ENCODE measurements at regions not wholly inside any gene's neighbourhood (a gene's known extent, or its start where the extent isn't known, plus 50 kb on each side); places are given as distances from the start of the nearest gene placed in this dataset.

- TF ChIP-seq NFAT5 (CRISPR knock-in tag; IDR thresholded peaks at IDR 0.05) (no peak), SIX4 (CRISPR knock-in tag; IDR thresholded peaks at IDR 0.05) (peak; percentile 65), ZNF33B (CRISPR knock-in tag; IDR thresholded peaks at IDR 0.05) (no peak), XBP1 (CRISPR knock-in tag; IDR thresholded peaks at IDR 0.05) (no peak), ZNF567 (CRISPR knock-in tag; IDR thresholded peaks at IDR 0.05; ENCODE audit: borderline replicate concordance) (no peak), GATA4 (IDR thresholded peaks at IDR 0.05; ENCODE audit: borderline replicate concordance, low read depth) (peak; percentile 96), ZNF317 (CRISPR knock-in tag; IDR thresholded peaks at IDR 0.05) (0 out of 2 replicates have a peak, but pooled peaks have one; percentile 29), ZNF777 (CRISPR knock-in tag; IDR thresholded peaks at IDR 0.05) (no peak), ZNF749 (CRISPR knock-in tag; IDR thresholded peaks at IDR 0.05; ENCODE audit: borderline replicate concordance) (peak; percentile 67; the same call in 1 of the 2 replicates), FOXK2 (IDR thresholded peaks at IDR 0.05) (peak; percentile 91), MEIS1 (CRISPR knock-in tag; IDR thresholded peaks at IDR 0.05; ENCODE audit: borderline replicate concordance) (peak; percentile 72; the same call in 1 of the 2 replicates), FIP1L1 (IDR thresholded peaks at IDR 0.05; ENCODE audit: borderline replicate concordance, insufficient read depth, low read depth, low read length) (no peak), MED13 (CRISPR knock-in tag; IDR thresholded peaks at IDR 0.05) (no peak), ZNF530 (CRISPR knock-in tag; IDR thresholded peaks at IDR 0.05; ENCODE audit: low read depth) (no peak), ATM (IDR thresholded peaks at IDR 0.05; ENCODE audit: borderline replicate concordance) (no peak), ZNF234 (CRISPR knock-in tag; conservative IDR thresholded peaks at IDR 0.05) (no peak)
- TF ChIP-seq, protein P1, sequence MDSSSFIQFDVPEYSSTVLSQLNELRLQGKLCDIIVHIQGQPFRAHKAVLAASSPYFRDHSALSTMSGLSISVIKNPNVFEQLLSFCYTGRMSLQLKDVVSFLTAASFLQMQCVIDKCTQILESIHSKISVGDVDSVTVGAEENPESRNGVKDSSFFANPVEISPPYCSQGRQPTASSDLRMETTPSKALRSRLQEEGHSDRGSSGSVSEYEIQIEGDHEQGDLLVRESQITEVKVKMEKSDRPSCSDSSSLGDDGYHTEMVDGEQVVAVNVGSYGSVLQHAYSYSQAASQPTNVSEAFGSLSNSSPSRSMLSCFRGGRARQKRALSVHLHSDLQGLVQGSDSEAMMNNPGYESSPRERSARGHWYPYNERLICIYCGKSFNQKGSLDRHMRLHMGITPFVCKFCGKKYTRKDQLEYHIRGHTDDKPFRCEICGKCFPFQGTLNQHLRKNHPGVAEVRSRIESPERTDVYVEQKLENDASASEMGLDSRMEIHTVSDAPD (CRISPR knock-in tag; IDR thresholded peaks at IDR 0.05): peak; percentile 73; the same call in 1 of the 2 replicates
- TF ChIP-seq, protein P2, sequence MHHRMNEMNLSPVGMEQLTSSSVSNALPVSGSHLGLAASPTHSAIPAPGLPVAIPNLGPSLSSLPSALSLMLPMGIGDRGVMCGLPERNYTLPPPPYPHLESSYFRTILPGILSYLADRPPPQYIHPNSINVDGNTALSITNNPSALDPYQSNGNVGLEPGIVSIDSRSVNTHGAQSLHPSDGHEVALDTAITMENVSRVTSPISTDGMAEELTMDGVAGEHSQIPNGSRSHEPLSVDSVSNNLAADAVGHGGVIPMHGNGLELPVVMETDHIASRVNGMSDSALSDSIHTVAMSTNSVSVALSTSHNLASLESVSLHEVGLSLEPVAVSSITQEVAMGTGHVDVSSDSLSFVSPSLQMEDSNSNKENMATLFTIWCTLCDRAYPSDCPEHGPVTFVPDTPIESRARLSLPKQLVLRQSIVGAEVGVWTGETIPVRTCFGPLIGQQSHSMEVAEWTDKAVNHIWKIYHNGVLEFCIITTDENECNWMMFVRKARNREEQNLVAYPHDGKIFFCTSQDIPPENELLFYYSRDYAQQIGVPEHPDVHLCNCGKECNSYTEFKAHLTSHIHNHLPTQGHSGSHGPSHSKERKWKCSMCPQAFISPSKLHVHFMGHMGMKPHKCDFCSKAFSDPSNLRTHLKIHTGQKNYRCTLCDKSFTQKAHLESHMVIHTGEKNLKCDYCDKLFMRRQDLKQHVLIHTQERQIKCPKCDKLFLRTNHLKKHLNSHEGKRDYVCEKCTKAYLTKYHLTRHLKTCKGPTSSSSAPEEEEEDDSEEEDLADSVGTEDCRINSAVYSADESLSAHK (CRISPR knock-in tag; IDR thresholded peaks at IDR 0.05; ENCODE audit: borderline replicate concordance): no peak
- TF ChIP-seq, protein P3, sequence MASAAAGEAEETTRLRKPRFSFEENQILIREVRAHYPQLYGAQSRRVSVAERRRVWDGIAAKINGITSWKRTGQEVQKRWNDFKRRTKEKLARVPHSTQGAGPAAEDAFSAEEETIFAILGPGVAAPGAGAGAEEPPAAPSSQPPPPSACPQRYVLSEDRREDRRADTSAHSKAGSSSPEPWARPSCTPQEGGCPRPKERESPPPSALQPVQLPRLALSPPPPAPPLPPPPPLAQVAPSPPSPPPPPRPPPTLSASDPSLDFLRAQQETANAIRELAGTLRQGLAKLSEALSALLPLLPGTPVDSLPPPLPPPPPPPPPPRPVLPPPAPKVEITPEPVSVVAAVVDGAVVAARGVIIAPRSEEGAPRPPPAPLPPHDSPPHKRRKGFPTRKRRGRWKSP (CRISPR knock-in tag; IDR thresholded peaks at IDR 0.05): peak; percentile 75; the same call in 1 of the 2 replicates
These were observed 79.9 kb upstream of the ATP1A1 start (continued) for GRCh38 chr1:116292929-116293725.
